ENCODE measurements at regions not wholly inside any gene's neighbourhood (a gene's known extent, or its start where the extent isn't known, plus 50 kb on each side); places are given as distances from the start of the nearest gene placed in this dataset.
"Not testable (repeated sequence)": the region's sequence is repeated elsewhere in the genome, so short reads cannot be mapped to it uniquely, and the experiment has no call there.

GRCh38 chr22:16463472-16463871 lies 129.1 kb downstream of the CCT8L2 start:
- intact Hi-C loops (cut with DNase I); H3K9me3 ChIP-seq (ENCODE audit: control insufficient read depth, low read length); H3K27ac ChIP-seq (ENCODE audit: low read depth in 1 of 2, low read length in 2 of 2); H3K4me3 ChIP-seq (ENCODE audit: low read length in 2 of 2); H3K4me1 ChIP-seq (ENCODE audit: control insufficient read depth in 1 of 2, insufficient read depth in 2 of 2, low read length in 2 of 2); H3K36me3 ChIP-seq (ENCODE audit: control insufficient read depth in 1 of 2, insufficient read depth in 2 of 2, low read length in 1 of 2); DNase-seq; H3K27me3 ChIP-seq (ENCODE audit: control insufficient read depth in 1 of 2, insufficient read depth in 2 of 2, low read length in 1 of 2); ATAC-seq (ENCODE audit: low FRiP score): not testable (repeated sequence)
- 86% methylated on average over 4 of the region's 4 CpGs for WGBS, 2 donors

GRCh38 chr22:16447451-16447850 lies 145.2 kb downstream of the CCT8L2 start:
- H3K27ac ChIP-seq (ENCODE audit: low read depth in 1 of 2, low read length in 2 of 2); H3K4me3 ChIP-seq (ENCODE audit: low read length in 2 of 2); ATAC-seq (ENCODE audit: low FRiP score); intact Hi-C loops (cut with DNase I); H3K27me3 ChIP-seq (ENCODE audit: control insufficient read depth in 1 of 2, insufficient read depth in 2 of 2, low read length in 1 of 2); H3K9me3 ChIP-seq (ENCODE audit: control insufficient read depth, low read length); H3K4me1 ChIP-seq (ENCODE audit: control insufficient read depth in 1 of 2, insufficient read depth in 2 of 2, low read length in 2 of 2); H3K36me3 ChIP-seq (ENCODE audit: control insufficient read depth in 1 of 2, insufficient read depth in 2 of 2, low read length in 1 of 2); DNase-seq: not testable (repeated sequence)
- 51 to 60% methylated on average over 7 of the region's 7 CpGs for WGBS, 2 donors

GRCh38 chr22:16446755-16447440 lies 145.7 kb downstream of the CCT8L2 start:
- H3K27me3 ChIP-seq (ENCODE audit: control insufficient read depth in 1 of 2, insufficient read depth in 2 of 2, low read length in 1 of 2); H3K27ac ChIP-seq (ENCODE audit: low read depth in 1 of 2, low read length in 2 of 2); H3K9me3 ChIP-seq (ENCODE audit: control insufficient read depth, low read length); DNase-seq; ATAC-seq (ENCODE audit: low FRiP score); intact Hi-C loops (cut with DNase I); H3K4me3 ChIP-seq (ENCODE audit: low read length in 2 of 2); H3K36me3 ChIP-seq (ENCODE audit: control insufficient read depth in 1 of 2, insufficient read depth in 2 of 2, low read length in 1 of 2); H3K4me1 ChIP-seq (ENCODE audit: control insufficient read depth in 1 of 2, insufficient read depth in 2 of 2, low read length in 2 of 2): not testable (repeated sequence)
- 60 to 61% methylated on average over 6 of the region's 6 CpGs for WGBS, 2 donors

GRCh38 chr22:16441014-16441413 lies 151.6 kb downstream of the CCT8L2 start:
- 19 to 25% methylated on average over 1 of the region's 1 CpG for WGBS, 2 donors
- H3K27me3 ChIP-seq (ENCODE audit: control insufficient read depth in 1 of 2, insufficient read depth in 2 of 2, low read length in 1 of 2); H3K9me3 ChIP-seq (ENCODE audit: control insufficient read depth, low read length); ATAC-seq (ENCODE audit: low FRiP score); H3K4me3 ChIP-seq (ENCODE audit: low read length in 2 of 2); DNase-seq; H3K4me1 ChIP-seq (ENCODE audit: control insufficient read depth in 1 of 2, insufficient read depth in 2 of 2, low read length in 2 of 2); H3K36me3 ChIP-seq (ENCODE audit: control insufficient read depth in 1 of 2, insufficient read depth in 2 of 2, low read length in 1 of 2); intact Hi-C loops (cut with DNase I); H3K27ac ChIP-seq (ENCODE audit: low read depth in 1 of 2, low read length in 2 of 2): not testable (repeated sequence)

GRCh38 chr22:16423476-16423875 lies 169.1 kb downstream of the CCT8L2 start:
- H3K27me3 ChIP-seq (ENCODE audit: control insufficient read depth in 1 of 2, insufficient read depth in 2 of 2, low read length in 1 of 2); H3K36me3 ChIP-seq (ENCODE audit: control insufficient read depth in 1 of 2, insufficient read depth in 2 of 2, low read length in 1 of 2); H3K9me3 ChIP-seq (ENCODE audit: control insufficient read depth, low read length); H3K4me1 ChIP-seq (ENCODE audit: control insufficient read depth in 1 of 2, insufficient read depth in 2 of 2, low read length in 2 of 2); ATAC-seq (ENCODE audit: low FRiP score); intact Hi-C loops (cut with DNase I); DNase-seq; H3K4me3 ChIP-seq (ENCODE audit: low read length in 2 of 2); H3K27ac ChIP-seq (ENCODE audit: low read depth in 1 of 2, low read length in 2 of 2): not testable (repeated sequence)
- WGBS, 2 donors: 79 to 82% methylated on average over 21 of the region's 21 CpGs

- DNase-seq; intact Hi-C loops (cut with DNase I); H3K27ac ChIP-seq (ENCODE audit: low read depth in 1 of 2, low read length in 2 of 2); H3K27me3 ChIP-seq (ENCODE audit: control insufficient read depth in 1 of 2, insufficient read depth in 2 of 2, low read length in 1 of 2); ATAC-seq (ENCODE audit: low FRiP score); H3K9me3 ChIP-seq (ENCODE audit: control insufficient read depth, low read length); H3K4me1 ChIP-seq (ENCODE audit: control insufficient read depth in 1 of 2, insufficient read depth in 2 of 2, low read length in 2 of 2); H3K36me3 ChIP-seq (ENCODE audit: control insufficient read depth in 1 of 2, insufficient read depth in 2 of 2, low read length in 1 of 2); H3K4me3 ChIP-seq (ENCODE audit: low read length in 2 of 2): not testable (repeated sequence)
- 46 to 54% methylated on average over 3 of the region's 3 CpGs for WGBS, 2 donors
Measured at GRCh38 chr22:16417498-16417897, 175.1 kb downstream of the CCT8L2 start.

GRCh38 chr22:16404639-16405038 lies 188.0 kb downstream of the CCT8L2 start:
- H3K36me3 ChIP-seq (ENCODE audit: control insufficient read depth in 1 of 2, insufficient read depth in 2 of 2, low read length in 1 of 2); H3K27ac ChIP-seq (ENCODE audit: low read depth in 1 of 2, low read length in 2 of 2); H3K4me1 ChIP-seq (ENCODE audit: control insufficient read depth in 1 of 2, insufficient read depth in 2 of 2, low read length in 2 of 2); ATAC-seq (ENCODE audit: low FRiP score); H3K9me3 ChIP-seq (ENCODE audit: control insufficient read depth, low read length); DNase-seq; H3K27me3 ChIP-seq (ENCODE audit: control insufficient read depth in 1 of 2, insufficient read depth in 2 of 2, low read length in 1 of 2); intact Hi-C loops (cut with DNase I); H3K4me3 ChIP-seq (ENCODE audit: low read length in 2 of 2): not testable (repeated sequence)
- WGBS, 2 donors: 75 to 81% methylated on average over 6 to 7 of the region's 7 CpGs

- peak in 1 of 2 donors; percentile 57 for DNase-seq
- H3K36me3 ChIP-seq (ENCODE audit: control insufficient read depth in 1 of 2, insufficient read depth in 2 of 2, low read length in 1 of 2); H3K9me3 ChIP-seq (ENCODE audit: control insufficient read depth, low read length); H3K27me3 ChIP-seq (ENCODE audit: control insufficient read depth in 1 of 2, insufficient read depth in 2 of 2, low read length in 1 of 2); H3K27ac ChIP-seq (ENCODE audit: low read depth in 1 of 2, low read length in 2 of 2); H3K4me3 ChIP-seq (ENCODE audit: low read length in 2 of 2); ATAC-seq (ENCODE audit: low FRiP score); intact Hi-C loops (cut with DNase I); H3K4me1 ChIP-seq (ENCODE audit: control insufficient read depth in 1 of 2, insufficient read depth in 2 of 2, low read length in 2 of 2): not testable (repeated sequence)
- WGBS, 2 donors: 53 to 73% methylated on average over 20 of the region's 20 CpGs
Measured at GRCh38 chr22:16403661-16404060, 188.9 kb downstream of the CCT8L2 start.

- WGBS, 2 donors: 41 to 47% methylated on average over 6 of the region's 6 CpGs
- intact Hi-C loops (cut with DNase I): not testable (repeated sequence)
Measured at GRCh38 chr22:16402874-16403399, 189.7 kb downstream of the CCT8L2 start.

More at GRCh38 chr22:16402874-16403399, 189.7 kb downstream of the CCT8L2 start:
- H3K27ac ChIP-seq (ENCODE audit: low read depth in 1 of 2, low read length in 2 of 2); ATAC-seq (ENCODE audit: low FRiP score); H3K36me3 ChIP-seq (ENCODE audit: control insufficient read depth in 1 of 2, insufficient read depth in 2 of 2, low read length in 1 of 2); H3K9me3 ChIP-seq (ENCODE audit: control insufficient read depth, low read length); H3K27me3 ChIP-seq (ENCODE audit: control insufficient read depth in 1 of 2, insufficient read depth in 2 of 2, low read length in 1 of 2); H3K4me3 ChIP-seq (ENCODE audit: low read length in 2 of 2); H3K4me1 ChIP-seq (ENCODE audit: control insufficient read depth in 1 of 2, insufficient read depth in 2 of 2, low read length in 2 of 2); DNase-seq: not testable (repeated sequence)
